NCI-H1436 treated with DMSO at 0.1 percent for 48 hours (cell line): ENCODE measurements at regions not wholly inside any gene's neighbourhood (a gene's known extent, or its start where the extent isn't known, plus 50 kb on each side); places are given as distances from the start of the nearest gene placed in this dataset.
"Not testable (repeated sequence)": the region's sequence is repeated elsewhere in the genome, so short reads cannot be mapped to it uniquely, and the experiment has no call there.

ENCODE experiments used
- DNase-seq: peaks from one replicate; lab custom pipeline; 2025; lab: John Stamatoyannopoulos, UW

- DNase-seq = no peak
Observed at GRCh38 chr19:33866696-33867095, 70.0 kb downstream of the KCTD15 start.

DNA sequence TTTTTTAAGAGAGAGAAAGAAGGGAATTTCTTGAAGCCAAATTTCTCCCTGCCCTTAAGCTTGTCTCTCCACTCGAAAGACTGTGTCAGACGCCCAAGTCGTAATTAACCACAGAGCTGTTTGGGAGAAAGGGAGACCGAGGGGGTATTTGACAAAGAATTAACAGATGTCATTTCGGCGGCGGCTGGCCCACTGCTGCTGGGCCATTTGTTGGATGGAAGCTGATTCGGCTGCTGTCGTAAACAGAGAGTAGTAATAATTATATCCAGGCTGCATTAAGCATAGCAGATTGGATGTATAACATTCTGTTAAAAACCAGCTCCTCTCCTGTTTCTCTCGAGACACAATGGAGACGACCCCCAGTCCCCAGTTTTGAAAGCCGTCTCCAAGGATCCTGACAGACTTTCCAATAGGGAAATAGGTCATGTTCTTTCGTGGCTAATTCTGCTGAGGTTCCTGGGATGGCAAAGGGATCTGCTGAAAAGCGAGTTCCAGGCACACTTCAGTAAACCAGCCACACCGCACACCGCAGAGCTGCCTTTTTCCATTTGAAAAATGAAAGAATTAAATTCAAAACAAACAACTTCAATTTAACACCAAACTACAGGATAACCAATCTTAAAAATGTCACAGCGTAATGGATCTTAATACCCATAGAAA lies 71.5 kb downstream of the KCTD15 start:
- DNase-seq = no peak

DNA sequence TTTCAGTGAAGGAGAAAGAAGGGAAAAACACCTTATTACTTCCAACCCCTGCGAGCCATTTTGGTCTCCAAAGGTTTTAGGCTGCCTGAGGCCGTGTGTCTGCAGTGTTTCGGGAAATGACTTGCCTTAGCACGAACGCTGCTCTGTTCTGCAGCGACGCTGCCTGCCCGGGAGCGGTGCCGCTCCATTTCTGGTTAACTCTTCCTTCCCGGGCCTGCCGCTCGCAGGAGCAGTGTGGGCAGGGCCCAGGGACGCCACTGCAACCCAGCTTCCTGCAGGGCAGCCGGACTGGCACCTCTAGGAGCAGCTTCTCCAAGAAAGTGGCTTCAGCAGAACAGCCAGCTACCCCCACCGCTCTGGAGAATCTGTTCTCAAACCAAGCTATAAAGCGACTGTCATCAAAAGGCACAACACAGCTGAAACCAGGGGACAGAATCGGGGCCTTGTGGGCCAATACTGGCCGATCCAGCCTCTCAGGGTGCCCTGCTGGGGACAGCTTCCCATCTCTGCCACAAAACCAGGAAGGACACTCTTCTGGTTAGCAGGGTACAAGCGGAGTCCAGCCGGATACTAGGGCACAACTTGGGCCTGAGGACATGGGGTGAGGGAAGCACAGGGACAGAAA lies 72.2 kb downstream of the KCTD15 start:
- DNase-seq = no peak

DNA sequence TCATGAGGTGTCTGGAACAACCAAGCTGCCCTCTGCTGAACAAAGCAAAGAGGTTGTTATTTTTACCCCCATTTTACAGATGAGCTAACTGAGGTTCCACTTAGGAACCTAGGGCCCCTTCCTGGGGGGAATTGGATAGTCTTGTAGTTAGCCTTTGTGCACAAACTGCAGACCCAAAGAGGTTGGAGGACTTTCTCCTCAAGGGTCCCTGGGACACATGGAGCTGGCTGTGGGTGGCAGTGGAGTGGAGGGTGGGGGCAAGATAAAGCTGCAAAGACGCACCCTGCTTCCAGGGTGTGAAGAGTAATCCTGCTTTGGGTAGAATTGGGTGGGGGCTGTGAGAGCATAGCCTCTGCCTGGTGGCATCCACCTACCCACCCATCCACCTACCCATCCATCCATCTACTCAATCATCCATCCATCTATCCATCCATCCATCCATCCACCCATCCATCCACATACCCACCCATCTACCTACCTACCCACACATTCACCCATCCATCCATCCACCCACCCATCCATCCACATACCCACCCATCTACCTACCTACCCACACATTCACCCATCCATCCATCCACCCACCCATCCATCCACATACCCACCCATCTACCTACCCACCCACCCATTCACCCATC lies 73.7 kb downstream of the KCTD15 start:
- DNase-seq = not testable (repeated sequence)

GRCh38 chr19:33871605-33872004 lies 74.9 kb downstream of the KCTD15 start:
- DNase-seq = no peak

DNA sequence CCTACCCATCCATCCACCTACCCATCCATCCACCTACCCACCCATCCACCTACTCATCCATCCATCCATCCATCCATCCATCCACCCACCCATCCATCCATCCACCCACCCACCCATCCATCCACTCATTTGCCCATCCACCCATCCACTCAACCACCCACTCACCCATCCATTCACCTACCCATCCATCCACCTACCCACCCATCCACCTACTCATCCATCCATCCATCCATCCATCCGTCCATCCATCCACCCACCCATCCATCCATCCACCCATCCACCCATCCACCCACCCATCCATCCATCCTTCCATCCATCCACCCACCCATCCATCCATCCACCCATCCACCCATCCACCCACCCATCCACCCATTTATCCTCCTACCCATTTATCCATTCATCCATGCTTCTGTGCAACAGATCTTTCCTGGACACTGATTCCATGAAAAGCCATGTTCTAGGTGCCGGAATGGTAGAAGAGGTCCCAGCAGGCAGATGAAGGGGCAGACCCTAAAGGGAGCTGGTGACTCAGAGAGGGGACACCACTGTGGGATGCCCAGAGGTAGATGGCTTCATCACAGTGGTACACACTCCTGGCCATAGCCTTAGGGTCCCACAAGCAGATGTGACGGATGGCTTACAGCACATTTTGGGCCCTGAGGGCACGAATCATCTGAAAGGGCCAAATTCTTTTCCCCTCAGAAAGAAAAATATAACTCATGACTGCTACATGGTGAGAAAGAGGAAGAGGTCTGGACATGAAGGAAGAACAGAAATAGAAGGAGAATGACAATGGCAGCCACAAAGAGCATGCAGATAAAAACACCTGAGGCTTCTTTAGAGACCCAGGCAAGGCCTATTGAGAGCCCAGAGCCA lies 76.0 kb downstream of the KCTD15 start:
- DNase-seq = no peak

DNA sequence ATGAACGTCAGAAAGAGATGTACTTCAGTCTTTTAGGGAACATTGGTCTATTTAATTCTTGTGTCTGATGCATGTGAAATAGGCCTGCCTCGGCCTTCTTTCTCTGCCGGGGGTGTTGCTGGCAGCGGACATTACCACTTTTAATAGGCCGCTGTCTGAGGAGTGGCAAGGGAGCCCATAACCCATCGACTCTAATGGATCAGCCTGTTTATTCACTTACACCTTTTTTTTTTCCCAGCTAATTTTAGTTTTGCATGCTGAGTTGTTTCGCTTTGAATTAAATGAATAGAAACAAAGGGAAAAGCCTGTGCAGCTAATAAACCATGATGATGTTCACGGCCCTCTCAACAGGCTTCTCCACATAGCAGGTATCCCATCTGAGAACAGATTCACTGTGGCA lies 78.4 kb downstream of the KCTD15 start:
- DNase-seq = no peak

- DNase-seq = no peak
Observed at GRCh38 chr19:33876192-33876591, 79.5 kb downstream of the KCTD15 start.

DNA sequence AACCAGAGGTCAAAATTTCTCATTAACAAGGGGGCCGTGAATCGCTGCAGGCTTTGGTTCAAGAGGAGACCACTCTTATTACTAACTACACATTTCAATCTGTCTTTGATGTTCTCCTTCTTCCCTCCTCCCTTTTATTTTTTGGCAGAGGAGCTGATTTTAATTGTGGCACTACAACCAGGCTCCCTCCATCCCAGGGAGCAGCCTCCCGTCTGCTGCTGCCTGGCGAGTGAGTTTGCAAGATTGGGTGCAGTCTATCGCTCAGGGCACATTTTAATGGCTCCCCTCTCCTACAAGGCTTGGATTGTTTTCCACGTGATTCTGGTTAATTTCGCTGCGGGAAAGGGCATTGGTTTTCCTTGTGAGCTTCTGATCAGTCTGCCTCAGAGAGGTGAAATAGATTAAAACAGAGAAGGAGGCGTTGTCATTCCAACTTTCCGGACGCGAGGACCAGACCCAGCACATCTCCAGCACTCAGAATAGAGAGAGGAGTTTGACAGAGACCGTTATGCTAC lies 81.4 kb downstream of the KCTD15 start:
- DNase-seq = no peak

- no peak for DNase-seq
Observed at GRCh38 chr19:33878910-33879810, 82.5 kb downstream of the KCTD15 start.

DNA sequence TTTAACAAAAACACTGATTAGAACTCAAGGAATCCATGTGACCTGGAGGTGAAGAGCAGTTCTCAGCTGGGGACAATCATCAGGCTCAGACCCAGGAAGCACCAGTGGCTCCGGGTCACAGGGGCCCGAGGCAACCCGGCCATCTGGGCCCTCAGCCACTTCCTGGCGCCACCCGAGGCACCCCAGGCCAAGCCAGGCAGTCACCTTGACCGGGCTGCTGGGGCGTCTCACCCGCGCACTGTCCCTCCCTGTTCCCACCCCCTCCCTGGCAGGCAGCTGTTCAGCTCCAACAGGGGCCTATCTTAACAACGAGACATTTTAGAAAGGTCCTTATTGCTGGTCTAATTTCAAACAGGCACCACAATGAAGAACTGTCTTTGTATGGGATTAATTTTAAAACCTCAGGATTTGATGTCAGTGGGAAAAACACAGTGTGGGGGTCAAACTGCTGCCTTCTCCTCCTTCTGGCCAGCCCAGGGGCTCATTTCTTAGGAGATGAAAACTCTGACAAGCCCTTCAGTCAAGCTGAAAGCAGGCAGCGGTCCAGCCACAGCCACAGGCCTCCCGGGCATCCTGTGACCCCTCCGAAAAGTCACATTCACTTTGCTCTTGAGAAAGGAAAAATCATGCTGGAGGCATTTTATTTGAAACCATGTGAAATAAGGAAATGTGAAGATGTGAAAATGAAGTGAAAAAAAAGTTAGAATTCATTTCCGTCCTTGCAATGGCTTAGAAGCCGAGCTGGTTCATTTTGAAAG lies 83.3 kb downstream of the KCTD15 start:
- DNase-seq = no peak

- DNase-seq = no peak
Observed at GRCh38 chr19:33883859-33884519, 87.3 kb downstream of the KCTD15 start.

- DNase-seq = no peak
Observed at GRCh38 chr19:33885236-33885635, 88.6 kb downstream of the KCTD15 start.

DNA sequence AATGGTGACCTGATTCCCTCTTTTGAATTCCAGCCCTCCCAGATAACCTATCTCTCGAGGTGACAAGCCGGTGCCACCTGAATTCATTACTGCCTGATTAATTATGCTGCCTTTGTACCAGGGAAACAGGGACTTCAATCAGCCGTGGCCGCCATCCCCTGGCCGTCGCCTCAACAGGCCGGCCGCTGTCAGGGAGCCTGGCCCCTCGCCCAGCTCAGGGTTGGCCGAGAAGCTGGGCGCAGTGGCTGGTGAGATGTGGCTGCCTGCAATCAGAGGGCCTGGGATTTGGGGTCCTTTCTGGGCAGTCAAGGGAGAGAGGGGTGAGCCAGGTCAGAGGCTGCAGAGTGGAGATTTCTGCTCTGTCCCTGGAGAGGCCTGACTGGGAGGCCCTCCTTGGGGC lies 91.2 kb downstream of the KCTD15 start:
- no peak for DNase-seq

GRCh38 chr19:33888665-33889064 lies 92.0 kb downstream of the KCTD15 start:
- no peak for DNase-seq

GRCh38 chr19:33890569-33890968 lies 93.9 kb downstream of the KCTD15 start:
- DNase-seq = no peak

DNA sequence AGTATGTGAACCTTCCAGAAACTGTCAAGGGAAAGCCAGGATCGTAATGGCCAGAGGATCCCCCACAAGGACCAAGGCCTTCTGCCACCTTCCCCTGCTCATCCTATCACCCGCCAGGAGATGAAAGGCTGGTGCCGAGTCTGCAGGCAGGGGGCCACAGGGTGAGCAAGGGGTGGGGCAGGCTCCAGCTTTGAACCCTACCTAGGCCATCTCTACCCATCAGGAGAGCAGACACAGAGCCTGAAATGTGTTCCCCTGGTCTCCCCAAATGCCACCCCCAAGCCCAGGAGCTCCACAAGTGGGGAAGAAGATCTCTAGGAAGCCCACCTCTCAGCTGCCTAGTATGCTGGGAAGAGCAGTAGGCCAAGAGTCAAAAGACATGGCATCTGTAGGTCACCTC lies 95.1 kb downstream of the KCTD15 start:
- no peak for DNase-seq

DNA sequence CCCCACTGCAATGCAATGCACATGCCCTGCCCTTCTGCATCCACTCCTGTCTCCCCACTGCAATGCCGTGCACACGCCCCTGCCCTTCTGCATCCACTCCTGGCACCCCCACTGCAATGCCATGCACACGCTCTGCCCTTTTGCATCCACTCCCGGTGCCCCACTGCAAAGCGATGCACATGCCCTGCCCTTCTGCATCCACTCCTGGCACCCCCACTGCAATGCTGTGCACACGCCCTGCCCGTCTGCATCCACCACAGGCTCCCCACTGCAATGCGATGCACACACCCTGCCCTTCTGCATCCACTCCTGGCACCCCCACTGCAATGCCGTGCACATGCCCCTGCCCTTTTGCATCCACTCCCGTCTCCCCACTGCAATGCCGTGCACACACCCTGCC lies 98.1 kb downstream of the KCTD15 start:
- DNase-seq = no peak

DNA sequence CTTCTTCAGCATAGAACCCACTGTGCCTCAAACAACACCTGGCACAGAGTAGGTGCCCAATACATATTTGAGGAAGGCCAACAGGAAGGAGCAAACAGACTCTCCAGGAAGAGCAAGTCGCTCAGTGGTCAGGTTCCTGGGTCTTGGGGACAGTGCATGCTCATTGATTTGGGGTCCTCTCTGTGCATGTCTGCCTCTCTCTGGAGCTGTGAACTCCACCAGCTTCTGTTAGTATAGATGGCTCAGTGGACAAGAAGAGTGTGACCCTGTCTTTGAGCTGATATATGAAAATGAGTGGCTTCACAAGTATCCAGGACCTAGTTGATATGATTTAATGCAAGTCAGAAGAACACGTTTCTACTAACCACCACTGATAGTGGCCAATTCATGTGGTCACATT lies 98.7 kb downstream of the KCTD15 start:
- DNase-seq = no peak

- no peak for DNase-seq
Observed at GRCh38 chr19:33898062-33898677, 101.5 kb downstream of the KCTD15 start.
